Type B pancreatic cell (in vitro differentiated cells): ENCODE measurements at regions not wholly inside any gene's neighbourhood (a gene's known extent, or its start where the extent isn't known, plus 50 kb on each side); places are given as distances from the start of the nearest gene placed in this dataset.

ENCODE experiments used
- DNase-seq: peaks from one replicate; pipeline ENCODE4 v3.0.0; 2021; ENCODE audit warnings: mixed read lengths; ENCODE audit not compliant: unreplicated experiment; ENCODE audit errors: extremely low spot score
- H3K27ac Mint-ChIP-seq: 2 replicates; pipeline ENCODE4 v1.8.0; 2021; ENCODE audit warnings: mild to moderate bottlenecking, mixed read lengths
- H3K27me3 Mint-ChIP-seq: 2 replicates; pipeline ENCODE4 v1.8.0; 2021; ENCODE audit warnings: mixed read lengths
- H3K36me3 Mint-ChIP-seq: 2 replicates; pipeline ENCODE4 v1.8.0; 2021; ENCODE audit warnings: mixed read lengths
- H3K4me1 Mint-ChIP-seq: one replicate; pipeline ENCODE4 v1.8.0; 2021; ENCODE audit warnings: mixed read lengths; ENCODE audit not compliant: unreplicated experiment
- H3K4me3 Mint-ChIP-seq: 2 replicates; pipeline ENCODE4 v1.8.0; 2021; ENCODE audit warnings: mild to moderate bottlenecking, mixed read lengths
- H3K9me3 Mint-ChIP-seq: 2 replicates; pipeline ENCODE4 v1.8.0; 2021; ENCODE audit warnings: mixed read lengths
- CTCF ChIP-seq: fragments of 200-600 bp; sonication (generic); conservative IDR thresholded peaks from 2 replicates; pipeline ENCODE4 v1.5.0; 2021; ENCODE audit warnings: antibody characterized with exemption, mild to moderate bottlenecking

- TF ChIP-seq CTCF: no peak
- no peaks in the 10 kb centered on the region for H3K27me3 Mint-ChIP-seq
- H3K4me3 Mint-ChIP-seq: no peak overlapping the region
- H3K27ac Mint-ChIP-seq: no peak overlapping the region
- H3K9me3 Mint-ChIP-seq: no peaks in the 10 kb centered on the region
- no peaks in the 10 kb centered on the region for H3K36me3 Mint-ChIP-seq
- peaks cover 30% of the 10 kb centered on the region for H3K4me1 Mint-ChIP-seq
- DNase-seq: no peak
Measured at GRCh38 chr6:147709396-147710272, 201.1 kb downstream of the SAMD5 start.

- no peaks in the 10 kb centered on the region for H3K27me3 Mint-ChIP-seq
- no peak for DNase-seq
- TF ChIP-seq CTCF: no peak
- no peak overlapping the region for H3K27ac Mint-ChIP-seq
- no peaks in the 10 kb centered on the region for H3K9me3 Mint-ChIP-seq
- peaks cover 27% of the 10 kb centered on the region for H3K4me1 Mint-ChIP-seq
- no peak overlapping the region for H3K4me3 Mint-ChIP-seq
- H3K36me3 Mint-ChIP-seq: no peaks in the 10 kb centered on the region
Measured at GRCh38 chr6:147710890-147711289, 202.4 kb downstream of the SAMD5 start.

- H3K4me1 Mint-ChIP-seq: peaks cover 27% of the 10 kb centered on the region
Measured at GRCh38 chr6:147711476-147711875, 203.0 kb downstream of the SAMD5 start.

GRCh38 chr6:147712841-147713240, 204.4 kb downstream of the SAMD5 start:
- Mint-ChIP-seq H3K9me3 (peaks cover 1% of the 10 kb centered on the region), H3K36me3 (no peaks in the 10 kb centered on the region), H3K4me3 (no peak overlapping the region), H3K27ac (no peak overlapping the region), H3K4me1 (peaks cover 24% of the 10 kb centered on the region), H3K27me3 (no peaks in the 10 kb centered on the region)
- no peak for TF ChIP-seq CTCF
- no peak for DNase-seq

More at GRCh38 chr6:147711476-147711875, 203.0 kb downstream of the SAMD5 start:
- H3K36me3 Mint-ChIP-seq: no peaks in the 10 kb centered on the region
- H3K27ac Mint-ChIP-seq: no peak overlapping the region
- no peak overlapping the region for H3K4me3 Mint-ChIP-seq
- no peak for TF ChIP-seq CTCF
- DNase-seq: no peak
- no peaks in the 10 kb centered on the region for H3K27me3 Mint-ChIP-seq
- no peaks in the 10 kb centered on the region for H3K9me3 Mint-ChIP-seq

GRCh38 chr6:147715035-147715434, 206.5 kb downstream of the SAMD5 start:
- H3K27ac Mint-ChIP-seq: no peak overlapping the region
- TF ChIP-seq CTCF: no peak
- no peak for DNase-seq
- H3K36me3 Mint-ChIP-seq: no peaks in the 10 kb centered on the region
- no peak overlapping the region for H3K4me3 Mint-ChIP-seq
- H3K27me3 Mint-ChIP-seq: no peaks in the 10 kb centered on the region
- peaks cover 13% of the 10 kb centered on the region for H3K4me1 Mint-ChIP-seq
- H3K9me3 Mint-ChIP-seq: peaks cover 5% of the 10 kb centered on the region
